GM18508 (cell line): ENCODE measurements at regions not wholly inside any gene's neighbourhood (a gene's known extent, or its start where the extent isn't known, plus 50 kb on each side); places are given as distances from the start of the nearest gene placed in this dataset.
"Not testable (repeated sequence)": the region's sequence is repeated elsewhere in the genome, so short reads cannot be mapped to it uniquely, and the experiment has no call there.

Source experiments
- ATAC-seq: cut with Tn5 transposase; IDR thresholded peaks from one replicate; pipeline ENCODE4 v1.9.1; 2021; ENCODE audit warnings: moderate number of reproducible peaks; ENCODE audit not compliant: insufficient read depth, unreplicated experiment

DNA sequence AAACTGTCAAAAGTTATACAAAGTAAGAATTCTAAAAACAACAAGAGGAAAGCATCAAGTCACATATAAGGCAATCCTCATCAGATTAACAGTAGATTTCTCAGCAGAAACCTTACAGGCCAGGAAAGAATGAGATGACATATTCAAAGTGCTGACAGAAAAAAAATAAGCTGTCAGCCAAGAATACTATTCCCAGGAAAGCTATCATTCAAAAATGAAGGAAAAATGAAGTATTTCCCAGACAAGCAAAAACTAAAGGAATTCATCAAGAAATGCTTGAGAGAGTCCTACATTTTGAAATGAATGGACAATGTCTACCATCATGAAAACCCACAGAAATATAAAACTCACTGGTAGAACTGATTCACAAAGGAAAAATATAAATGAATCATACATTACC lies 268.9 kb upstream of the OSR1 start:
- ATAC-seq: no peak

DNA sequence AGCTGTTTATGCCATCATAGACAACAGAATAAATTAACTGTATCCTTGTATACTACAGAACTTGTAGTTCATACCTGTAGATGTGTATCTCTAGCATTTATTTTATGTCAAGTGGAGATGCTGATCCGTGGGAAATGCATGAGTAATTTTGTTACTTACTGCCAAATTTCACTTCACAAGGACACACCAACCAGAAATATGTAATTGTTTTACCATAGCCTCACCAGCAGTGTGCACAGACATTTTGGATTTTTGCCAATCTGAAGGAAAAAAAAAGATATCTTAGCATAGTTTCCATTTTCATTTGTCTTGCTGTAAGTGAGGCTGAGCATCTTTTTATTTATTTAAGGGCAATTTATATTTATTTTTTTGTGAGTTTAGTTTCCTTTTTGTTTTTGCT lies 265.1 kb upstream of the OSR1 start:
- ATAC-seq: no peak

DNA sequence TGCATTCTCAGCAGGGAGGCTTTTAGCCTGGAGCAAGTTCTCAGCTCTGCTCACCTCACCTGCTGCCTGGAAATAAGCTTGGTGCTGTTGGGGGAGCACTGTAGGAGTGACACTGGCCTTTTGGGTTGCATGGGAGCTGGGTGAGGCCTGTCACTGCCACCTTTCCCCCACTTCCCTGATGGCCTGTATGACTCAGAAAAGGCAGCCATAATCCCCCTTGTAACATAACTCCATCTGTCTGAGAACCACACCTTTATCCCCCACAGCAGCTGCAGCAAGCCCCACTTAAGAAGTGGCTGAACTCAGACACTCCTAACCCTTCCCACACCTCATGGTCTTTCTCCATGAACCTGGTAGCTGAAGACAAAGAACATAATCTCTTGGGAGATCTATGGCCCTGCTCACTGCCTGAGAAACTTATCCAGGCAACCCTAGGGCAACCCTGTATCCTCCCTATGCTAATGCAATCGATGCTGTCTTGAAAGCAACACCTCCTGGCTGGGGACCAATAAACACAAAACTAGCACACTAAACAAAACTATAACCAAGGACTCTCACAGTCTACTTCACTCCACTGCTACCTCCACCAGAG lies 258.9 kb upstream of the OSR1 start:
- no peak for ATAC-seq

DNA sequence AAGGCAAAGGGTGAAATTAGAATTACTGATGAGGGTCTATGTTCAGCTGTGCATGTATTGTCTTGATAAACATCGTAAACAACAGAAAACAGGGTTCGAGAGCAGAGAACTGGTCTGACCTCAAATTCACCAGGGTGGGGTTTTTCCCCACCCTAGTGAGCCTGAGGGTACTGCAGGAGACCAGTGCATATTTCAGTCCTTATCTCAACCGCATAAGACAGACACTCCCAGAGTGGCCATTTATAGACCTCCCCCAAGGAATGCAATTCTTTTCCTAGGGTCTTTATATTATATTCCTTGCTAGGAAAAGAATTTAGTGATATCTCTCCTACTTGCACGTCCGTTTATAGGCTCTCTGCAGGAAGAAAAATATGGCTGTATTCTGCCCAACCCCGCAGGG lies 257.0 kb upstream of the OSR1 start:
- ATAC-seq: not testable (repeated sequence)

GRCh38 chr2:19614066-19614465 lies 255.6 kb upstream of the OSR1 start:
- no peak for ATAC-seq

- no peak for ATAC-seq
Measured at GRCh38 chr2:19611491-19612332, 253.3 kb upstream of the OSR1 start.

DNA sequence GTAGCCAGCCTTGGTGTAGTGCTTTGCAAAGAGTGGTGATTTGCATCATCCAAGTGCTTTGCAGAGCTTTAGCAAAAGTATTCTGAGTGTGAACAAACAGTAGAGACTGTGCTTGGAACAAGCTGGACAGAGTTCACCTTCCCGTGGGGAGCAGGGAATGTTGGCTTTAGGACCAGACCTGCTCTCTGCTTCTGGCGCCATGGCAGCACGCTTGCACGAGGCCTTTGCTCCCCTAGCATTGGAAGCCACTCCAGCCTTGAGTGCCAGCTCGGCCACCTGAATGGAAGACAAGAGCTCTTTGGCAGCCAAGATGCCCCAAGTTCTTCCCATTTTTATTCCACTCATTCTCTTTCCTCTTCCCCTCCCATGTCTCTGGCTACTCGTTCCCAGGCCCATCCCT lies 250.8 kb upstream of the OSR1 start:
- no peak for ATAC-seq

DNA sequence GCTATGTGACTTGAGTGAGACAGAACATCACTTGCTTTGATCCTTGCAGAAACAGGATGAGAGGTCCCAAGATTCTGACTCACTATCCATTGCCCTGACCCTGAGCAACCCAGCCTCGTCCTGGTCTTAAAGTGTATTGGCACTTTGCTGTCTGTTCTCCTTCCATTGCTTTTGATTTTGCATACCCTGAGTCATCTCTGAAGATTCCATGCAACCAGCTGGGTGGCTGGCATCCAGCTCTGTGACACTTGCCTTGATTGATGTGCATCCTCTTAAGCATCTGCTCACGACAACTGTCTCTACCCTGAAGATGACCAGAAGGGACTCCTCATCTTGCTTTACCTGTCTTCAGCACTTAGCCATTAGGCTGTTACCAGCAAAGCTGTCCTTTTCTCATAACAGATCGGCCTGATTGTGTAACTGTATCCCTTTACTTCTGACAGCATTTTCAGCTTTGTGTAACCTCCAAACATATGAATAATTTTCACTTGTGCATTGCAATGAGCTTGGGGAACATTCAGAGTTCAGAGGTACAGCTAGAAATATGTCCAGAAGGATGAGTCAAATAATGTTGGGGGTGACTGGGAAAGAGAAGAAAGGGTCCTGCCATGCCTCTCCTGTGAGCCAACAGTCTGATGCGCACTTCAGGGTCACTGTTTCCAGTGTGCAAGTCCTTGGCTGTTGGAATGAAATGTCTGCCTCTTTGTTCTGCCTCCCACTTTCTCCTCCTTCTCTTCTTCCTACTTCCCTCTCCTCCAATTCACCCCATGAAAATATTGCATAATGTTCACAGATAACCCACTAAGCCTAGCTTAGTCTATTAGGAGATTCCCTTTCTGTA lies 249.7 kb upstream of the OSR1 start:
- no peak for ATAC-seq

- ATAC-seq: no peak
Measured at GRCh38 chr2:19607400-19607799, 249.0 kb upstream of the OSR1 start.

DNA sequence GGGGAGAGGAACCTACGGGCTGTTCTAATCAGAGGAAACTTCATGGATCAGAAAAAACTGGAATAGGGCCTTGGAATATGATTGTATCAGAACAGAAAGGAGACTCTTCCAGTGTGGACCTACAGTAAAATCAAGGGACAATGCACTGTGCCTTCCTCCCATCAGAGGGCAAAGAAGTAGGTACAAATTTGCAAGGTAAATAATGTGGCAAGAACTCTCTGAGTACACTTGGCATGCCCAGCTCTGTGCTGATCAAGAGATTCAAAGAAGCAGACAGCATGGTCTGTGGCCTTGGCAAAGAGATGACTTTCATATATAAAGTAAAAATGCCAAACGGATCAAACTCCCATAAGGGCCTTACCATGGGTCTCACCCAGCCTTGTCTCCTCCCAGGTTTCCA lies 242.6 kb upstream of the OSR1 start:
- no peak for ATAC-seq

DNA sequence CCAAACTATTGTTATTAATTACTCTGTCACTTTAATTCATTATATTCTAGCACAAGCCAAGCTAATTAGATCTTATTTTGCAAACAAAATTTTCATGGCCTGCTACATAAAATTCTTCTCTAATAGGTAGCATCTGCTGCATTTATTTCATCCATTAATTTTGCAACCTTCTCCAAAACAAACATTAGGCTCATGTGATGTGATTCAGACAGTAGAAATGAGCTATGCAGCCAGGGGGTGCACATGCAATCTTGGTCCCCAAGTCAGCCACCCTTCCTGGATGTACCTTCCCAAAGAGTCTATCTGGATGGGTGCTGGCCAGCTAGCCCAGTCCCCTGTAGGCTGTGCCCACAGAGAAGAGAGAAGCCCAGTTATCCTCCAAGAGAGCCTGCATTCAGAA lies 242.1 kb upstream of the OSR1 start:
- no peak for ATAC-seq

DNA sequence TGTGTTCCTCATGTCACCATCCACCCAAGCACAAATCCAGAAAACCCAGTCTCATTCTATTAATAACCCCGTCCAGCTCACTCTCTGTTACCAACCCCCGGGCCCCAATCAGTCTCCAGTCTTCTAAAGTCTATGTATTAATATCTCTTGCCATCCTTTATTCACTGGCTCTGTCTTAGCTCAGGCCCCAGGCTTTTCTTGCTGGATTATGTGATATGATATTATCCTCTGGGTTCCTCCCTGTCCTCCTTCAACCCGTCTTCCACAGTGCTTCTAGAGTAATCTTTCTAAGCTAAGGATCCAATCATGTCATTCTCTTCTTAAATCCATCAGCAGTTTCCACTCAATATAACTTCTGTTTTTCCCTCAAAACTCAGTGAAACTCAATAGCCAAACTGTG lies 240.5 kb upstream of the OSR1 start:
- ATAC-seq: no peak

GRCh38 chr2:19592197-19592596 lies 233.8 kb upstream of the OSR1 start:
- ATAC-seq: no peak

DNA sequence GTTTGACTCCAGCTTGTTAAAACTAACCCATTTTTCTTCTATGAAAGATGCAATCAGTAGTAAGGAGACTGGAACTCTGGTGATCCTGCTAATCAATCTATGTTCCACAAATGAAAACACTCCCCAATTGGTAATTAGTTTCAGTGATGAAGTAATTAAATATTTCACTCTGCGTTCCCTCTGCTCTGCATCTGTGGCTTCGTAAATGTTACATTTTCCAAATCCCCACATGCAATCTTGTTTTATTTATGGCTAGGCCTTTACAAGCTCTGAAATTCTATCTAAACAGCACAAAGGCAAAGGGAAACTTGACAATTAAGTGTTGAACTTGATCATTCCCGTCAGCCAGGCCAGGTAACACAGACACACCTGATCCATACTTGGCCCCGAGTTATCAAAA lies 231.4 kb upstream of the OSR1 start:
- ATAC-seq: no peak

DNA sequence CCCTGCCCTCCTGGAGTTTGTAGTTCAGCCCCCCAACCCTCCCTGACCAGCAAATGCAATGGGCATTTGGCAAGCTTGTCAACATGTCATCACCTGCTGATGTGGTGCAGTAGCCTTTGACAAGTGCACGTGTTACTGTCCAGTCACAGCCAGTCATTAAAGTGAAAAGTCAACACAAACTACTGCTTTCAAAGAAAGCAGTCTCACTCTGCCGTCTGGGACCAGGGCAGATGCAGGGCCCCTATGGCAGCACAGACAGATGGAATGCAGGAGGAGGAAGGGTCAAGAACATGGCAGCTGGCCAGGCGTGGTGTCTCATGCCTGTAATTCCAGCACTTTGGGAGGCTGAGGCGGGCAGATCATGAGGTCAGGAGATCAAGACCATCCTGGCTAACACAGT lies 222.4 kb upstream of the OSR1 start:
- no peak for ATAC-seq

GRCh38 chr2:19580264-19580663 lies 221.8 kb upstream of the OSR1 start:
- ATAC-seq: no peak

DNA sequence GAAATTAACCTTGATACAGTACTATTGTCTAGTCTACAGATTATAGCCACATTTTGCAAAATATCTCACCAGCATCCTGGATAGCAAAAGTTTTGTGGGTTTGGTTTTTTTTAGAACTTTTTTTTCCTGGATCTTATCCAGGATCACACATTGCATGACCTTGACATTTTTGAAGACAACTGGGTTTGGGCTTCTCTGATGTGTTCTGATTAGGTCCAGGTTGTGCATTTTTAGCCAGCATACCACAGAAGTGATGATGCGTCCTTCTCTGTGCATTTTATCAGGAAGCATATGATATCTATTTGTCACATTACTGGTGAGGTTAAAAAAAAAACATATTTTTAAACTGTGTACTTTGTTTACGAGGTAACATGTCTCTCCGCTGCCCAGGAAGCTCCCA lies 221.0 kb upstream of the OSR1 start:
- no peak for ATAC-seq

DNA sequence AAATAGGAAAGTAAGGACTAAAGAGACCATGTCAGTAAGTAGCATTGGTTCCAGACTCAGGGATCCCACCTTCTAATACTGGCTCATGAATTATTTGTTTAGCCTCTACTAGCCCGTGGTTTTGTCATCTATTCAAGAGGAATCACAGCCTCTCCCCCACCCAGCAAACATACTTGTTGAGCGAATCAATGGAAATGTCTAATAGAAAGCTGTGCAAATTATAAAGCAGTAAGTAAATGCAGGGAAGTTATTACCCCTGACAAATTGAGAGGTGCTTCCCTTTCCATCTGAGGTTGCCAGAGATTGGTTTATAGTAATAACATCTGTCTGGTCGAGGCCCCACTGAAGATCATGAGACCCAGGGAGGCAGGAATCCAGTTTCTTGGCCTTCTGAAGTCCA lies 219.3 kb upstream of the OSR1 start:
- ATAC-seq: no peak

DNA sequence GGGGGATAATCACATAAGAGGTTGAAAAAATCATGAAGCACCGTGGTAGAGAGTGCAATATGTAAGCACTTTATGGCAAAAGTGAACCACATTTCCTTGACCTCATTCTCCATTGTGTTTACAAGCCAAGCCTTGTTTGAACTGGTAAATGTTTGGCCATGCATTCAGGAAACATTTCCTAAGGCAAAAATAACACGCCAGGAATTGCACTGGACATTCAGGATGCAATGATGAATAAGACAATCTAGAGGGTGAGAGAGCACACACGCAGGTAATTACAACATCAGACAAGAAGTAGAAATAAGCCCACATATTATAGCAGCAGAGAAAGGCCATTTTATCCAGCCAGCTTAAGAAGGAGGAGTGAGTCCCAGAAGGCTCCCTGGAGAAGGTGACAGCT lies 218.0 kb upstream of the OSR1 start:
- no peak for ATAC-seq

- no peak for ATAC-seq
Measured at GRCh38 chr2:19575641-19576040, 217.2 kb upstream of the OSR1 start.

- ATAC-seq: no peak
Measured at GRCh38 chr2:19574778-19575260, 216.4 kb upstream of the OSR1 start.
